Ecto neural progenitor cell (in vitro differentiated cells): ENCODE measurements at regions not wholly inside any gene's neighbourhood (a gene's known extent, or its start where the extent isn't known, plus 50 kb on each side); places are given as distances from the start of the nearest gene placed in this dataset.
"Not testable (repeated sequence)": the region's sequence is repeated elsewhere in the genome, so short reads cannot be mapped to it uniquely, and the experiment has no call there.

Source experiments
- DNase-seq: peaks from one replicate; pipeline ENCODE4 v3.0.0-alpha.2; 2018; ENCODE audit warnings: low spot score

- no peak for DNase-seq
Observed at GRCh38 chr13:34700155-34700554, 241.9 kb upstream of the NBEA start.

GRCh38 chr13:34701919-34702318 is 240.2 kb upstream of the NBEA start:
- no peak for DNase-seq

- no peak for DNase-seq
Observed at GRCh38 chr13:34708566-34709313, 233.3 kb upstream of the NBEA start.

GRCh38 chr13:34719060-34719875 is 222.8 kb upstream of the NBEA start:
- DNase-seq, result no peak

- DNase-seq, result no peak
Observed at GRCh38 chr13:34720618-34721017, 221.5 kb upstream of the NBEA start.

- no peak for DNase-seq
Observed at GRCh38 chr13:34721631-34722595, 220.2 kb upstream of the NBEA start.

GRCh38 chr13:34722922-34723321 is 219.1 kb upstream of the NBEA start:
- DNase-seq, result no peak

GRCh38 chr13:34730961-34731360 is 211.1 kb upstream of the NBEA start:
- DNase-seq, result no peak

GRCh38 chr13:34731486-34731885 is 210.6 kb upstream of the NBEA start:
- no peak for DNase-seq

GRCh38 chr13:34733721-34734120 is 208.3 kb upstream of the NBEA start:
- DNase-seq, result no peak

GRCh38 chr13:34734932-34735331 is 207.1 kb upstream of the NBEA start:
- no peak for DNase-seq

GRCh38 chr13:34738254-34738992 is 203.6 kb upstream of the NBEA start:
- no peak for DNase-seq

GRCh38 chr13:34747056-34747455 is 195.0 kb upstream of the NBEA start:
- not testable (repeated sequence) for DNase-seq

- DNase-seq, result no peak
Observed at GRCh38 chr13:34747507-34747906, 194.6 kb upstream of the NBEA start.

- no peak for DNase-seq
Observed at GRCh38 chr13:34748073-34748472, 194.0 kb upstream of the NBEA start.

GRCh38 chr13:34748596-34748995 is 193.5 kb upstream of the NBEA start:
- DNase-seq, result no peak

GRCh38 chr13:34749046-34749445 is 193.0 kb upstream of the NBEA start:
- DNase-seq, result no peak

- peak; percentile 50 for DNase-seq
Observed at GRCh38 chr13:34750078-34750931, 191.8 kb upstream of the NBEA start.

GRCh38 chr13:34751044-34751443 is 191.0 kb upstream of the NBEA start:
- no peak for DNase-seq

GRCh38 chr13:34751492-34751891 is 190.6 kb upstream of the NBEA start:
- DNase-seq, result no peak
